NCI-H1436 (cell line): ENCODE measurements at regions not wholly inside any gene's neighbourhood (a gene's known extent, or its start where the extent isn't known, plus 50 kb on each side); places are given as distances from the start of the nearest gene placed in this dataset.
"Not testable (repeated sequence)": the region's sequence is repeated elsewhere in the genome, so short reads cannot be mapped to it uniquely, and the experiment has no call there.

ENCODE experiments used
- DNase-seq: peaks from one replicate; lab custom pipeline; 2025; lab: John Stamatoyannopoulos, UW

- DNase-seq = no peak
Measured at GRCh38 chr6:139990856-139991465, 616.5 kb upstream of the CITED2 start.

- DNase-seq = no peak
Measured at GRCh38 chr6:139990026-139990686, 615.7 kb upstream of the CITED2 start.

DNA sequence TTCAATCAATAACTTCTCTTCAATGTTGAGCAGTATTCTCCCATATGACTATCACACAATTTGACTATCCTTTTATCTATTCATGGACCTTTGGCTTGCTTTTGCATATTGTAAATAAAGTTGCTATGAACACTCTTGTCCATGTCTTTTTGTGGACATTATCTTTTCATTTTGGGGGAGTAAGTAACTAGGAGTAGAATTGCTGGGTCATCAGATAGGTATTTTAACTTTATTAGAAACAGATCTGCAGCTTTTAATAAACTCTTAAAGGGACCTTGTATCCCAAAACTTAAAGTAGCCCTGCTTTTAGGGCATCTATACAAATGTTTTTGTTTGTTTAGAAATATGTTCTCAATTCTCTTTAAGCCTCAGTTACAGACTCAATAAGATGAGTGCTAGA is 614.2 kb upstream of the CITED2 start:
- no peak for DNase-seq

- DNase-seq = no peak
Measured at GRCh38 chr6:139987091-139987490, 612.6 kb upstream of the CITED2 start.

DNA sequence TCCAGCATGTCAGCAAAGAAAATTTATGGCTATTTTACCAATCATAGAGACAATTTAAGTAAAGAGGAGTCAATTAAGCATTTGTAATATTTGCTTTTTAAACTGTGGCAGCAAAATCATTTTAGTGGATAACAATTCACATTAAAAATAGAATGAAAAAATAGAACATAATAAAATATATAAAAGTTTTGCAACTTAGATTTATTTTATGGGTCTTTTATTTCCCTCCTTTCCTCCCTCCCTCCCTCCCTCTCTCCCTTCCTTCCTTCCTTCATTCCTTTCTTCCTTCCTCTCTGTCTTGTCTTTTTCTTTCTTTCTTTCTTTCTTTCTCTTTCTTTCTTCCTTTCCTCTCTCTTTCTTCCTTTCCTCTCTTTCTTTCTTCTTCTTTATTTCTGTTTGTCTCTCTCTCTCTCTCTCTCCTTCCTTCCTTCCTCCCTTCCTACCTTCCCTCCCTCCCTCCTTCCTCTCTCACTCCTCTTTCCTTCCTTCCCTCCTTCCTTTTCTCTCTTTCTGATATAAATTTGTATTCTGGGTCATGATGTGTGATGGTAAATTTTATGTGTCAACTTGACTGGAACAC is 610.9 kb upstream of the CITED2 start:
- DNase-seq = no peak

DNA sequence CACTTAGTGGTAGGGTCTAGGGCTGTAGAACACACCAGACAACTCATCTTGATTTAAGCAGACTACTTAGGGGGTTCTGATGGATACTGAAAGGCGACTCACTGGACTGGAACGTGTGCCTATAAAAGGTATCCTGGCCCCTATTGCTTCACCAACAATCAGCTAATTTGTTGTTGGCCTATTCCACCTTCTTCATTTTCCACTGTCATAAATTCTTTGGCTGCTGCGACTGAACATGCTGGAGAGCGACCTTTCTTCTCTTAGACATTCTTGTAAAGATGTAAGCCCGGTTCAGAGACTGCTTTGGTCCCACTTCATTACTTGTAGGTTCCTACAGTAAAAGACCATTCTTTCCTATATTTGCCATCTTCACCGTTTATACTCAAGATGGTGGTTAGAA is 609.9 kb upstream of the CITED2 start:
- DNase-seq = no peak

- DNase-seq = no peak
Measured at GRCh38 chr6:139983555-139984276, 609.3 kb upstream of the CITED2 start.

DNA sequence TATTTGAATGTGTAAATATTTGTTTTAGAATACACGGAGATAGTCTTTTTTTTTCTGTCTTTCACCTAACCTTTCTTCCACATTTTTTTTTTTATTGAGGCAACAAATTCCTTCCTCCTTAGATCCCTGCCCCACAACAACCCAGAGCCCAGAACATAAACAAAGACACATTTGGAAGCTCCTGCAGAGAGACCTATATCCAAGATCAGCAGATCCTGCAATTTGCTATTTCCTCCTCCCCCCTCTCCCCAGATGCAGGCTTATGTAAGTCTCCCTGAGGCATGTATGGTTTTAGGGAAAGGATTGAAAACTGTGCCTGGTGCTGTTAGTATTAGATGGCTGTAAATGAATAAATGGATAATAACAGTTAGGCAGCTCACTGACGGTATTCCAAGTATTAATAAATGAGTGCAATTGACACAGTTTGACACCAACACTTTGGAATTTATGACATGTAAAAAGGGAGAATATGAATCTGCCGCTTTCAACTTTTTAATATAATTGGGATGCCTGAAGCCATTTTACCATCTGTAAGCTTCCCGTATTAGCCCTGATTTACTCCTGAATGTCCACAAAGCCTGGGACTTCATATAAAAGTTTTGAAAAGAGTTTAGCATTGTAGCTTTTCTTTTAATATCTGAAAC is 608.3 kb upstream of the CITED2 start:
- DNase-seq = no peak

DNA sequence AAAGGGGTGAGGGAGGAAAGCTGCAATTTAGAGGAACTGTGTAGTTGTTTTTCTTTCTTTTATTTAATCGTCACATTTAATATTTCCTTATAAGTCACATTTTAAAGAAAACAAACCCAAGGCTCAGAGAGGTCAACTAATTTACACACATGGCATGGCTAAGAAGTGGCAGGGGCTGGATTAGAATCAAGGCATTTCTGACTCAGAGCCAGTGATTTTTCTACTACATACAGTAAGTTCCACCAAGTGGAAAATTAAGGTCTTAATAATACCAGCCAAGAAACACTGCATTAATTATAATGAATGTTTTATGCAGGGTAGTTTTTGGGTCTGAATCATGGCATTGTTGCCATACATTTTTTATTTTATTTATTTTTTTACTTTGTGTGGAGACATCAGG is 607.7 kb upstream of the CITED2 start:
- no peak for DNase-seq

- peak; percentile 58 for DNase-seq
Measured at GRCh38 chr6:139981768-139982181, 607.3 kb upstream of the CITED2 start.

DNA sequence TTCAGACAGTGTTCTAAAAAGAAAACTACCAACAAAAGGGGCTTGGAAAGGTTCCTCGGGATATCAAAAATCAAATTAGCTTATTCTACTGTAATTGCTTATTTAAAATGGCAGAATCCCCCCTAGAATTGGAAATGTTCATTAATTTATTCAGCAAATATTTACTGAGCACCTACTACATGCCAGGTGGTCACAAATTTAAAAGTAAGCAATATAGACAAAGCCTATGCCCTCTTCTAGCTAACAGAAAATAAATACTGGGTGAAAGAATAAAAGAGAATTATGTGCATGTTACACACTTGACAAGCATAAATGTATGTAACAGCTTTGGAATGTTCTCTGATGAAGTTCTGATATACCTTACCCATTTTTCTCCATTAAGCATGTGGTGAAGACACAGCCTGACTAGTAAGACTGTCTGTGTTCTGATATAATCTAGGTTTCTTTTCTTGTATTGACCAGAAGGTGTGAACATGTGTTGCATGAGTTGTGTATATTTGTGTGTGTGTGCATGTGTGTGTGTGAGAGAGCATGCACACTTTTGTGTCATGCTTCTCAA is 606.7 kb upstream of the CITED2 start:
- no peak for DNase-seq

DNA sequence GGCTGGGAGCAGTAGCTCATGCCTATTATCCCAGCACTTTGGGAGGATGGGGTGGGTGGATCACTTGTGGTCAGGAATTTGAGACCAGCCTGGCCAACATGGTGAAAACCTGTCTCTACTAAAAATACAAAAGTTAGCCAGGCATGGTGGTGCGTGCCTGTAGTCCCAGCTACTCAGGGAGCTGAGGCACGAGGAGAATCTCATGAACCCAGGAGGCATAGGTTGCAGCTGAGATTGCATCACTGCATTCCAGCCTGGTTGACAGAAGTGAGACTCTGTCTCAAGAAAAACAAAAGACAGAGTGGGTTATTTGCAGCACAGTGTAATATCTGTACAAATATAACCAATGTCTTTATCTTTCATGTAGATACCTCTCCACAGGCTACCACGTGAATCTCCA is 606.2 kb upstream of the CITED2 start:
- not testable (repeated sequence) for DNase-seq

GRCh38 chr6:139979021-139979725 is 604.7 kb upstream of the CITED2 start:
- no peak for DNase-seq

DNA sequence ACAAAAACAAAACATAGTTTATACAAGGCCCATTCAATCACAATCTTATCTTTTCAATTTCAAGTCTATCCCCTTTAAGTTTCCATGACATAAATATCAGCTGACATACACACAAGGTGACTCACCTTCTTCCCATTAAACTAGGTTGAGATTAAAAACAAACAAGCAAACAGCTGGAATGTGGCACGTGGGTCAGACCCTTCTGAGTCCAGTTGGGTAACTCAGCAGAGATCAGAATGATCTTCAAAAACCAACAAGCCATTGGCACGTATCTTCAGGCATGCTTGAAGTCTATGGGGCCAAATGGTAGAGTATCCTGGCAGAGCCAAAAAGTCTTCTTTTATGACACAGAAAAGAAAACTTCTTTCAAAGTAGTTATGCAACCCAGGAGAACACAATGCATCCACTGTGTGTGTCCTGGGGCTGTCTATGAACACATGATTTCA is 603.5 kb upstream of the CITED2 start:
- DNase-seq = no peak

GRCh38 chr6:139973669-139974344 is 599.4 kb upstream of the CITED2 start:
- DNase-seq = no peak

DNA sequence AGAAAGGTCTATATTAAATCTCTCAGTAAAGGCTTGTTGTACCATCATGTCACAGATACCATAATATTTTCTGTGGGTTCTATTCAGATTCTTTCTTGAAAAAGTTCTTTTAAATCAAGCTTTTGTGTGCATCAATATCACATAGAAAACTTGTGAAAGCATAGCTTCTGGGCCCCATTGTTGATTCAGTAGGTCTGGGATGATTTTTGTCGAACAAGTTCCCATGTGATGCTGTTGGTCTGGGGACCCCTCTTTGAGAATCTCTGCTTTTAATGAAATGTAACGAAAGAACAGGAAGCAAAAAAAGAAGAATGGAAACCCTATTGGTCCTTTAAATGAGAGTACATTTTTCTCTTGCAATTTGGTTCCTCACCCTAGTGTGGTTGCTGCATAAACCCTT is 597.7 kb upstream of the CITED2 start:
- DNase-seq = no peak

- no peak for DNase-seq
Measured at GRCh38 chr6:139970591-139970991, 596.1 kb upstream of the CITED2 start.

DNA sequence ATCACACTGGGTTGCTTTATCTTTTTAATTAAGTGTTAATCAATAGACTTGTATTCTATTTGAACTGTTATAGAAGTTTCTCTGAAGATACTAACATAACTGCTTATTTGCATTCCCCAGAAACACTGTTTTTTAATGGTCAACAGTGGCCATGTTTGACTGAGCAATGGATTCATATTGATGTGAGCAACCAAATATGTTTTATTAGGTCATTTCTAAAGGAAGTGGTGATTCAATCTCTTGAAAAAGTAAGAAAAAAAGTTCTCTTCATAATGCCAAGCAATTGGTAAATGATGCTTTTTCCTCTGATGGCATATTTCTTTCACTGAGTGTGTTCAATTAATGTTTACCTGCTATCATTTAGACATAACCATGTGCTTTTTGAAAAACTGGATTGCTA is 593.0 kb upstream of the CITED2 start:
- no peak for DNase-seq

DNA sequence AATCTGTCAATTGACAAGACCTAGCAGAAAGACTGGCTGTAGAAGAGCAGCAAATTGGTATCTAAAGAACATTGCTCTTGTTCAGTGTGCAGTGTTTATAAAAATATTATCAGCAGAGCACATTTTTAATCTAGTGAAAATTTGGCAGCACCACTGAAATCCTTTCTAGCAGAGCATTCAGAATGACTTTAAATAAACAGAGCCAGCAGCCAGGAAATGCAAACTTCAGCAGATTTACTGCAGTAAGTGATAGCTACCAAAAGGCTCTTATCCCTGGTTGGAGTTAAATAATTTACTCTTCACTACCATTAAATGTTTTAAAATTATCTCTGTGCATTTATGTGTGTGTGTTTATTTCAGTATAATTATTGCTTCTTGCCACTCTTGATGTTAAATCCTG is 590.9 kb upstream of the CITED2 start:
- DNase-seq = peak; percentile 29

- no peak for DNase-seq
Measured at GRCh38 chr6:139964737-139965136, 590.3 kb upstream of the CITED2 start.
